IMR-90 (cell line): ENCODE measurements at regions not wholly inside any gene's neighbourhood (a gene's known extent, or its start where the extent isn't known, plus 50 kb on each side); places are given as distances from the start of the nearest gene placed in this dataset.

Source experiments
- ATAC-seq: fragments of 200-7000 bp; cut with Tn5 transposase; 2 replicates; pipeline ENCODE4 v1.9.1; 2020; ENCODE audit warnings: low read depth, mild to moderate bottlenecking, moderate library complexity
- BruUV-seq: library from RNA; stranded (reverse); fragments of 400-500 nt; replicated peaks from 2 replicates; lab custom pipeline; 2021; lab: Mats Ljungman, UMichigan
- CTCF ChIA-PET: fragments of 300-600 bp; formaldehyde crosslinking; extraction: SDS; loops from one replicate; lab custom pipeline; 2021; ENCODE audit warnings: antibody characterized with exemption; lab: Yijun Ruan, JAX
- POLR2A ChIA-PET: fragments of 300-600 bp; sonication (Branson Sonifier 250); formaldehyde crosslinking; loops from one replicate; lab custom pipeline; 2022; ENCODE audit warnings: antibody characterized with exemption; ENCODE audit not compliant: unreplicated experiment; lab: Charles Lee
- DNase-seq: peaks from one replicate; pipeline ENCODE4 v3.0.0; 2013
- H2AFZ ChIP-seq: replicated peaks from 2 replicates; pipeline ENCODE3; 2013; ENCODE audit warnings: low read length, mild to moderate bottlenecking; ENCODE audit not compliant: poor library complexity
- H2AK5ac ChIP-seq: 2 replicates; pipeline ENCODE4 v1.6.1; 2013; ENCODE audit warnings: low read depth, low read length, inconsistent platforms
- H2AK9ac ChIP-seq: replicated peaks from 2 replicates; pipeline ENCODE3; 2013; ENCODE audit warnings: mild to moderate bottlenecking, low read depth, low read length, moderate library complexity; ENCODE audit not compliant: poor library complexity
- H2BK120ac ChIP-seq: 2 replicates; pipeline ENCODE4 v1.6.1; 2013; ENCODE audit warnings: low read depth, low read length, inconsistent platforms
- H2BK15ac ChIP-seq: 3 replicates; pipeline ENCODE4 v1.6.1; 2013; ENCODE audit warnings: low read depth, low read length, inconsistent platforms
- H2BK20ac ChIP-seq: 2 replicates; pipeline ENCODE4 v1.6.1; 2013; ENCODE audit warnings: low read depth, mild to moderate bottlenecking, inconsistent platforms, low read length, moderate library complexity
- H2BK5ac ChIP-seq: 2 replicates; pipeline ENCODE4 v1.6.1; 2013; ENCODE audit warnings: mild to moderate bottlenecking, low read depth, low read length, inconsistent platforms; ENCODE audit not compliant: poor library complexity, severe bottlenecking
- H3K14ac ChIP-seq: replicated peaks from 2 replicates; pipeline ENCODE4 v1.6.1; 2013; ENCODE audit warnings: low read depth, low read length, inconsistent platforms
- H3K18ac ChIP-seq: 2 replicates; pipeline ENCODE4 v1.6.1; 2013; ENCODE audit warnings: low read depth, low read length, control low read depth
- H3K23ac ChIP-seq: 2 replicates; pipeline ENCODE4 v1.6.1; 2013; ENCODE audit warnings: low read depth, low read length, inconsistent platforms
- H3K27ac ChIP-seq: 2 replicates; pipeline ENCODE4 v1.5.1; 2013; ENCODE audit warnings: mild to moderate bottlenecking, control low read depth, low read length; ENCODE audit not compliant: insufficient read depth
- H3K27me3 ChIP-seq: 2 replicates; pipeline ENCODE4 v1.6.1; 2013; ENCODE audit warnings: low read length; ENCODE audit not compliant: control insufficient read depth, insufficient read depth
- H3K36me3 ChIP-seq: 2 replicates; pipeline ENCODE4 v1.6.1; 2013; ENCODE audit warnings: low read length, mixed read lengths; ENCODE audit not compliant: control insufficient read depth, insufficient read depth
- H3K4ac ChIP-seq: 2 replicates; pipeline ENCODE4 v1.6.1; 2013; ENCODE audit warnings: low read depth, low read length, inconsistent platforms
- H3K4me1 ChIP-seq: 2 replicates; pipeline ENCODE4 v1.6.1; 2013; ENCODE audit warnings: low read length, mixed read lengths; ENCODE audit not compliant: control insufficient read depth, insufficient read depth
- H3K4me2 ChIP-seq: 2 replicates; pipeline ENCODE4 v1.6.1; 2013; ENCODE audit warnings: low read depth, mild to moderate bottlenecking, control low read depth, low read length, moderate library complexity
- H3K4me3 ChIP-seq: 2 replicates; pipeline ENCODE4 v1.5.1; 2013; ENCODE audit warnings: low read depth, mild to moderate bottlenecking, control low read depth, low read length, moderate library complexity; ENCODE audit not compliant: insufficient read depth
- H3K56ac ChIP-seq: 2 replicates; pipeline ENCODE4 v1.6.1; 2013; ENCODE audit warnings: low read length, inconsistent platforms; ENCODE audit not compliant: insufficient read depth; ENCODE audit errors: extremely low read depth
- H3K79me1 ChIP-seq, 2 experiments: 2 replicates each; pipeline ENCODE4 v1.6.1; 2013; ENCODE audit warnings: low read length in 2 of 2, inconsistent platforms in 1 of 2, low read depth in 1 of 2
- H3K9ac ChIP-seq: 2 replicates; pipeline ENCODE4 v1.6.1; 2013; ENCODE audit warnings: low read depth, low read length, control low read depth
- H3K9me1 ChIP-seq: 2 replicates; pipeline ENCODE4 v1.6.1; 2013; ENCODE audit warnings: low read length, inconsistent platforms; ENCODE audit not compliant: insufficient read depth
- H3K9me3 ChIP-seq: 2 replicates; pipeline ENCODE4 v1.6.1; 2013; ENCODE audit warnings: low read length; ENCODE audit not compliant: control insufficient read depth, insufficient read depth
- H4K20me1 ChIP-seq: 2 replicates; pipeline ENCODE4 v1.6.1; 2013; ENCODE audit warnings: low read length, inconsistent platforms; ENCODE audit not compliant: insufficient read depth
- H4K5ac ChIP-seq: 2 replicates; pipeline ENCODE4 v1.6.1; 2013; ENCODE audit warnings: mild to moderate bottlenecking, low read depth, low read length, control low read depth
- H4K8ac ChIP-seq, 2 experiments: 2 replicates each; pipeline ENCODE4 v1.6.1; 2013; ENCODE audit warnings: low read depth in 2 of 2, low read length in 2 of 2, control low read depth in 1 of 2, inconsistent platforms in 1 of 2
- H4K91ac ChIP-seq: 2 replicates; pipeline ENCODE4 v1.6.1; 2013; ENCODE audit warnings: low read depth, low read length, inconsistent platforms; ENCODE audit not compliant: insufficient read depth
- BHLHE40 ChIP-seq: fragments of 150-350 bp; IDR thresholded peaks from 2 replicates; pipeline ENCODE4 v1.6.1; 2016; ENCODE audit warnings: mild to moderate bottlenecking, low read depth, low read length
- CHD1 ChIP-seq: IDR thresholded peaks from 2 replicates; pipeline ENCODE4 v1.6.1; 2012; ENCODE audit warnings: low read depth, low read length, improper control_type of control experiment
- CTCF ChIP-seq: conservative IDR thresholded peaks from 2 replicates; pipeline ENCODE4 v1.5.1; 2012; ENCODE audit warnings: mild to moderate bottlenecking, low read depth, low read length, improper control_type of control experiment
- ELK1 ChIP-seq: fragments of 150-350 bp; IDR thresholded peaks from 2 replicates; pipeline ENCODE4 v1.6.1; 2016; ENCODE audit warnings: low read depth, mild to moderate bottlenecking, low read length, moderate library complexity, borderline replicate concordance
- FOS ChIP-seq: fragments of 150-350 bp; IDR thresholded peaks from 2 replicates; pipeline ENCODE4 v1.6.1; 2016; ENCODE audit warnings: low read depth, low read length
- MAFK ChIP-seq: IDR thresholded peaks from 2 replicates; pipeline ENCODE4 v1.6.1; 2012; ENCODE audit warnings: low read depth, low read length, improper control_type of control experiment
- MAZ ChIP-seq: IDR thresholded peaks from 2 replicates; pipeline ENCODE4 v1.6.1; 2012; ENCODE audit warnings: low read depth, mild to moderate bottlenecking, low read length, improper control_type of control experiment, moderate library complexity, borderline replicate concordance
- RCOR1 ChIP-seq: IDR thresholded peaks from 2 replicates; pipeline ENCODE4 v1.6.1; 2012; ENCODE audit warnings: mild to moderate bottlenecking, low read length, improper control_type of control experiment; ENCODE audit not compliant: insufficient replicate concordance
- RFX5 ChIP-seq: IDR thresholded peaks from 2 replicates; pipeline ENCODE4 v1.8.0; 2012; ENCODE audit warnings: low read depth, mild to moderate bottlenecking, low read length, moderate library complexity
- USF2 ChIP-seq: fragments of 150-350 bp; IDR thresholded peaks from 2 replicates; pipeline ENCODE4 v1.6.1; 2017; ENCODE audit warnings: mild to moderate bottlenecking, antibody characterized with exemption, low read length, low read depth
- whole genome bisulfite sequencing, 2 experiments: methylation state at CpG; one replicate each; pipeline versions ENCODE4 v1.1.5 to v1.1.7; 2013; ENCODE audit warnings: missing lambda C conversion rate in 2 of 2; ENCODE audit not compliant: insufficient read length in 1 of 2; ENCODE audit errors: extremely low coverage in 2 of 2; 5-methylcytosine and 5-hydroxymethylcytosine counted together
- dilution Hi-C: fragments of 300-500 bp; cut with HindIII; formaldehyde crosslinking; loops from one replicate; pipeline ENCODE4 v1.14.3; 2018; ENCODE audit warnings: low sequenced_read_pairs; ENCODE audit not compliant: unreplicated experiment
- in situ Hi-C: fragments of 300-500 bp; cut with MboI; formaldehyde crosslinking; loops from 3 replicates; pipeline ENCODE4 v1.14.3; 2019; ENCODE audit warnings: low sequenced_read_pairs, inconsistent platforms, mixed read lengths
- intact Hi-C: fragments of 100-400 bp; cut with micrococcal nuclease; formaldehyde crosslinking; loops from 2 replicates; pipeline ENCODE4 v1.10.0; 2022

GRCh38 chr16:9366048-9366969, 274.9 kb downstream of the HAPSTR1 start:
- no peak overlapping the region for H4K5ac ChIP-seq
- no peak overlapping the region for H3K14ac ChIP-seq
- no peak overlapping the region for H3K18ac ChIP-seq
- H2AK5ac ChIP-seq = no peak overlapping the region
- CTCF ChIA-PET = no interaction called here
- no peak overlapping the region for H3K9ac ChIP-seq
- no peak overlapping the region for H3K4ac ChIP-seq
- no peaks in the 10 kb centered on the region for H3K79me1 ChIP-seq
- H3K4me2 ChIP-seq = no peak overlapping the region
- no peak overlapping the region for H2AK9ac ChIP-seq
- no peak overlapping the region for H2BK20ac ChIP-seq
- ATAC-seq (no peak), DNase-seq (no peak)
- in situ Hi-C loops (no loop called here), dilution Hi-C loops (no loop called here), intact Hi-C loops (no loop called here)
- no peak overlapping the region for H2BK120ac ChIP-seq
- H3K4me3 ChIP-seq = no peak overlapping the region
- H3K36me3 ChIP-seq = no peaks in the 10 kb centered on the region
- no peak overlapping the region for H3K27ac ChIP-seq
- peaks cover 6% of the 10 kb centered on the region for H3K9me3 ChIP-seq
- H3K27me3 ChIP-seq = no peaks in the 10 kb centered on the region
- WGBS, 2 experiments = 11% methylated on average over 1 of the region's 8 CpGs; no CpG with 5 or more reads in 1 of the 2 experiments
- H4K8ac ChIP-seq = no peak overlapping the region
- TF ChIP-seq MAFK (no peak), RCOR1 (no peak), FOS (no peak), BHLHE40 (no peak), USF2 (no peak), RFX5 (no peak), ELK1 (no peak), CHD1 (no peak), MAZ (no peak), CTCF (no peak)
- H3K4me1 ChIP-seq = no peaks in the 10 kb centered on the region
- H2AFZ ChIP-seq = no peak overlapping the region
- no TSS peak for BruUV-seq
- H2BK15ac ChIP-seq = no peak overlapping the region
- POLR2A ChIA-PET = no interaction called here
- no peaks in the 10 kb centered on the region for H4K20me1 ChIP-seq
- H3K56ac ChIP-seq = no peak overlapping the region
- no peak overlapping the region for H3K23ac ChIP-seq
- H3K9me1 ChIP-seq = no peaks in the 10 kb centered on the region
- no peak overlapping the region for H2BK5ac ChIP-seq
- H4K91ac ChIP-seq = no peak overlapping the region
